ENCODE measurements at regions not wholly inside any gene's neighbourhood (a gene's known extent, or its start where the extent isn't known, plus 50 kb on each side); places are given as distances from the start of the nearest gene placed in this dataset.

DNA sequence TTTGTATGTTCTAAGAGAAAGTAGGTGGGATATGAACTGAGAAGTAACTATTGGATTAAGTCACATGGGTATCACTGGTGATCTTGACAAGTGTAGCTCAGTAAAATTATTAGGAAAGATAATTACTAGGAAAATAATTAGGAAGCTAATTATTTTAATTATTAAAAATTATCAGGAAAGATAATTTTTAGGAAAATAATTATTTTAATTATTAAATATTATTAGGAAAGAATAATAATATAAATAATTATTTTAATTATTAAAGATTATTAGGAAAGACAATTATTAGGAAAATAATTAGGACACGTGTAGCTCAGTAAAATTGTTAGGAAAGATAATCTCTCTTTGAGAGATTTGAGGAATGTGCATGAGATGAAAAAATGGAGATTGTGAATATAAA, 623.4 kb upstream of the PIK3C3 start:
- H3K4me3 ChIP-seq, result no peak overlapping the region
- no peak for TF ChIP-seq POLR2AphosphoS5 (IDR thresholded peaks at IDR 0.05)
- no peak for TF ChIP-seq POLR2A (IDR thresholded peaks at IDR 0.05)
- TF ChIP-seq, protein P1, sequence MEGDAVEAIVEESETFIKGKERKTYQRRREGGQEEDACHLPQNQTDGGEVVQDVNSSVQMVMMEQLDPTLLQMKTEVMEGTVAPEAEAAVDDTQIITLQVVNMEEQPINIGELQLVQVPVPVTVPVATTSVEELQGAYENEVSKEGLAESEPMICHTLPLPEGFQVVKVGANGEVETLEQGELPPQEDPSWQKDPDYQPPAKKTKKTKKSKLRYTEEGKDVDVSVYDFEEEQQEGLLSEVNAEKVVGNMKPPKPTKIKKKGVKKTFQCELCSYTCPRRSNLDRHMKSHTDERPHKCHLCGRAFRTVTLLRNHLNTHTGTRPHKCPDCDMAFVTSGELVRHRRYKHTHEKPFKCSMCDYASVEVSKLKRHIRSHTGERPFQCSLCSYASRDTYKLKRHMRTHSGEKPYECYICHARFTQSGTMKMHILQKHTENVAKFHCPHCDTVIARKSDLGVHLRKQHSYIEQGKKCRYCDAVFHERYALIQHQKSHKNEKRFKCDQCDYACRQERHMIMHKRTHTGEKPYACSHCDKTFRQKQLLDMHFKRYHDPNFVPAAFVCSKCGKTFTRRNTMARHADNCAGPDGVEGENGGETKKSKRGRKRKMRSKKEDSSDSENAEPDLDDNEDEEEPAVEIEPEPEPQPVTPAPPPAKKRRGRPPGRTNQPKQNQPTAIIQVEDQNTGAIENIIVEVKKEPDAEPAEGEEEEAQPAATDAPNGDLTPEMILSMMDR (IDR thresholded peaks at IDR 0.05), result no peak
- no peaks in the 10 kb centered on the region for H3K4me1 ChIP-seq
- no peaks in the 10 kb centered on the region for H3K27me3 ChIP-seq
- intact Hi-C loops (cut with DNase I; ENCODE audit: low total_unique reads), result no loop called here
- no peak overlapping the region for H3K27ac ChIP-seq
- H3K36me3 ChIP-seq, result no peaks in the 10 kb centered on the region
- H3K9me3 ChIP-seq, result no peaks in the 10 kb centered on the region
- no peak for DNase-seq (ENCODE audit: low spot score in 2 of 2)

GRCh38 chr18:41326311-41326710, 628.7 kb upstream of the PIK3C3 start:
- DNase-seq (ENCODE audit: low spot score in 2 of 2), result no peak
- TF ChIP-seq, protein P1 (IDR thresholded peaks at IDR 0.05), result no peak
- no peak for TF ChIP-seq POLR2A (IDR thresholded peaks at IDR 0.05)
- no peak for TF ChIP-seq POLR2AphosphoS5 (IDR thresholded peaks at IDR 0.05)
- Histone ChIP-seq H3K4me1 (no peaks in the 10 kb centered on the region), H3K27ac (no peak overlapping the region), H3K9me3 (no peaks in the 10 kb centered on the region), H3K36me3 (no peaks in the 10 kb centered on the region), H3K27me3 (no peaks in the 10 kb centered on the region), H3K4me3 (no peak overlapping the region)
- intact Hi-C loops (cut with DNase I; ENCODE audit: low total_unique reads), result no loop called here

DNA sequence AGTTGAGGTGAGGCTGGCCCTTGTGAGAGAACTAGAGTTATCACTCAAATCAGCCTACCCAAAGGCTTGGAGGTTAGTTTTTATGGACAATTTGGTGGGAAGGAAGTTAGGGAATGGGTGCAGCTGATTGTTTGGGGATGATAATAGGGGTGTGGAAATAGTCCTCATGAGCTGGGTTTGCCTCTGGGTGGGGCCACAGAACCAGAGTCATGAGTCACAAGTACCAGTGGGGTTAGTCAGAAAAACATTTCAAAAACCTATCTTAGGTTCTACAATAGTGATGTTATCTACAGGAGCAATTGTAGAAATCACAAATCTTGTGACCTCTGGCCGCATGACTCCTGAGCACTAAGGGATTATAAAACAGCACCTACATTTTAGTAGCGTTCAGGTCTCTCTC, 630.1 kb upstream of the PIK3C3 start:
- DNase-seq (ENCODE audit: low spot score in 2 of 2), result no peak
- no peak overlapping the region for H3K27ac ChIP-seq
- H3K9me3 ChIP-seq, result no peaks in the 10 kb centered on the region
- intact Hi-C loops (cut with DNase I; ENCODE audit: low total_unique reads), result no loop called here
- no peaks in the 10 kb centered on the region for H3K36me3 ChIP-seq
- TF ChIP-seq POLR2A (IDR thresholded peaks at IDR 0.05) (no peak), POLR2AphosphoS5 (IDR thresholded peaks at IDR 0.05) (no peak)
- TF ChIP-seq, protein P1 (IDR thresholded peaks at IDR 0.05), result no peak
- H3K4me3 ChIP-seq, result no peak overlapping the region
- H3K4me1 ChIP-seq, result no peaks in the 10 kb centered on the region
- H3K27me3 ChIP-seq, result no peaks in the 10 kb centered on the region

DNA sequence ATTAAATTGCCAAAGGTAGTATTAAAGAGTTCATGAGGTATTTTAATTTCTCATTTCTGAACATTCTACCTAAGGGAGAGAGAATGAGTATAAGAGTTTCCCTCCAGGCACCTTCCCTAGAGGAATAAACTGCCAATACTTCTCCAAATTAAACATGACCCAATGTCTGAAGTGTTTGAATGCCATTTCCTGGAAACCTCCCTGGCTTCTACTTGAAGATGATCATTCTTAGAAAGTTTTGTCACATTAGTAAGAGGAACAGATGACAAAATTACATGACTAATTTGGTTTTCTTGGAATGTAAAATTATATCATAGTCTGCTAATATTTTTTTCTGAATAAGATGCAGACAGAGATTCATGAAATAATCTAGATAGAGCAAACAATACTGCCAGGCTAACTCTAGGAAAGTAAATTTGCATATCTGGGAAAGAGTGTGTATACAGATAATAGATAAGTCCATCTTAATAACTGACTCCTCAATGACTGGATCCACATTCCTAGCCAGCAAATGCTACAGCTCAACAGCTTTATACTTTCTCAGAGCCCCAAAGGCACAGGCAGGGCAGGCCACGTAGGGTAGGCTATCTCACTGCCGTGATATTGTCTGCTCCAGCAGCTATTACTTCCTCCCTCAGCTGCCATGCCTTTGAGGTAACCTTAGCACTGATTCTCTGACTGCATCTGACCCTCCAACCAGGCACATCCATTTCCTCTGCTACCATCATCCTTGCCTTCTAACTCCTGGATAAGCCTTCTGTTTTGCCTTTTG, 630.8 kb upstream of the PIK3C3 start:
- Histone ChIP-seq H3K4me1 (no peaks in the 10 kb centered on the region), H3K4me3 (no peak overlapping the region), H3K27ac (no peak overlapping the region), H3K36me3 (no peaks in the 10 kb centered on the region), H3K27me3 (no peaks in the 10 kb centered on the region), H3K9me3 (no peaks in the 10 kb centered on the region)
- DNase-seq (ENCODE audit: low spot score in 2 of 2), result no peak
- TF ChIP-seq, protein P1 (IDR thresholded peaks at IDR 0.05), result no peak
- TF ChIP-seq POLR2AphosphoS5 (IDR thresholded peaks at IDR 0.05) (no peak), POLR2A (IDR thresholded peaks at IDR 0.05) (no peak)
- intact Hi-C loops (cut with DNase I; ENCODE audit: low total_unique reads), result no loop called here

DNA sequence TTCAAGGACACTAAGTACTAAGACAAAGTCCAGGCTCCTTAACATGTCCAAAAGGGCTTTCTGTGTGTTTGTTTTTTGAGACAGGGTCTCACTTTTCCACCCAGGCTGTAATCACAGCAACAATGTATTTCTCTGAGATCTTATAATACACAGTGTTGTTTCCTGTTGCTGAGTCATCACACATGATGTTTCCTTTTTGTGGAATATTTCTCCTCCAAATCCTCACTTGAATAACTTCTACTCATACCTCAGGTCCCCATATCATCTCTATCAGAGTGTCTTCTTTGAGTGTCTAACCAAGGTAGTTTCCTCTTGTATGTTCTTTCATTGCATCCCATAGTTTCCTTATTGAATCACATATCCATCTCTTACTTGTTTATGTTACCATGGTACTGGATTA, 632.0 kb upstream of the PIK3C3 start:
- no peak for DNase-seq (ENCODE audit: low spot score in 2 of 2)
- Histone ChIP-seq H3K36me3 (no peaks in the 10 kb centered on the region), H3K4me1 (no peaks in the 10 kb centered on the region), H3K9me3 (no peaks in the 10 kb centered on the region), H3K27me3 (no peaks in the 10 kb centered on the region), H3K4me3 (no peak overlapping the region), H3K27ac (no peak overlapping the region)
- no peak for TF ChIP-seq POLR2AphosphoS5 (IDR thresholded peaks at IDR 0.05)
- TF ChIP-seq, protein P1 (IDR thresholded peaks at IDR 0.05), result no peak
- no peak for TF ChIP-seq POLR2A (IDR thresholded peaks at IDR 0.05)
- intact Hi-C loops (cut with DNase I; ENCODE audit: low total_unique reads), result no loop called here
